ENCODE measurements at regions not wholly inside any gene's neighbourhood (a gene's known extent, or its start where the extent isn't known, plus 50 kb on each side); places are given as distances from the start of the nearest gene placed in this dataset.

- DNase-seq (ENCODE audit: low read depth, low spot score): no peak
- Histone ChIP-seq H3K79me2 (ENCODE audit: control insufficient read depth, insufficient read depth, low read length) (no peaks in the 10 kb centered on the region), H3K9me1 (replicated peaks; ENCODE audit: control insufficient read depth, extremely low read depth, insufficient read depth, low read length) (no peaks in the 10 kb centered on the region), H3K4me2 (ENCODE audit: insufficient read depth, low read length) (no peak overlapping the region), H4K20me1 (replicated peaks; ENCODE audit: control insufficient read depth, extremely low read depth, insufficient read depth, low read length) (no peaks in the 10 kb centered on the region), H3K4me1 (ENCODE audit: control insufficient read depth, extremely low read depth, insufficient read depth, low read length) (no peaks in the 10 kb centered on the region), H3K4me3 (replicated peaks in 1 of 3; ENCODE audit: insufficient read depth in 1 of 3, low read depth in 1 of 3, low read length in 3 of 3) (no peak overlapping the region), H3K27ac (ENCODE audit: insufficient read depth, low read depth, low read length) (no peak overlapping the region), H3K27me3 (ENCODE audit: control insufficient read depth in 2 of 2, insufficient read depth in 2 of 2, low read length in 2 of 2) (peaks cover 0 to 2% of the 10 kb centered on the region in 2 experiments), H3K36me3 (ENCODE audit: control insufficient read depth in 2 of 2, extremely low read depth in 1 of 2, insufficient read depth in 2 of 2, low read length in 2 of 2) (no peaks in the 10 kb centered on the region), H2AFZ (ENCODE audit: low read depth, low read length) (no peak overlapping the region), H3K9ac (replicated peaks; ENCODE audit: extremely low read depth, insufficient read depth, low read length) (no peak overlapping the region), H3K9me3 (replicated peaks; ENCODE audit: control insufficient read depth, insufficient read depth, low read length) (no peaks in the 10 kb centered on the region)
- dilution Hi-C loops (cut with MboI; ENCODE audit: extremely low pct_ligation_motif_present, low sequenced_read_pairs) (no loop called here), intact Hi-C loops (cut with micrococcal nuclease) (no loop called here)
- ChIA-PET POLR2A (no interaction called here), CTCF (interaction anchor here (1.5 kb wide), 1 partner anchor 12 kb away, joined by 5 read pairs; no protein-coding TSS in a partner anchor)
- FAIRE-seq: no peak
- TF ChIP-seq JUN (IDR thresholded peaks at IDR 0.05; ENCODE audit: borderline replicate concordance, insufficient read depth, insufficient read length, low read depth) (no peak), POLR2A (IDR thresholded peaks at IDR 0.05; ENCODE audit: low read depth, low read length) (no peak), POLR2AphosphoS5 (IDR thresholded peaks at IDR 0.05; ENCODE audit: insufficient read depth, low read depth, low read length) (no peak), FOS (IDR thresholded peaks at IDR 0.05; ENCODE audit: borderline replicate concordance, insufficient read depth, low read length) (no peak)
- no TSS peak for BruUV-seq (replicated peaks)
Observed at GRCh38 chr2:193738892-193739291, 1544.2 kb upstream of the TMEFF2 start.

DNA sequence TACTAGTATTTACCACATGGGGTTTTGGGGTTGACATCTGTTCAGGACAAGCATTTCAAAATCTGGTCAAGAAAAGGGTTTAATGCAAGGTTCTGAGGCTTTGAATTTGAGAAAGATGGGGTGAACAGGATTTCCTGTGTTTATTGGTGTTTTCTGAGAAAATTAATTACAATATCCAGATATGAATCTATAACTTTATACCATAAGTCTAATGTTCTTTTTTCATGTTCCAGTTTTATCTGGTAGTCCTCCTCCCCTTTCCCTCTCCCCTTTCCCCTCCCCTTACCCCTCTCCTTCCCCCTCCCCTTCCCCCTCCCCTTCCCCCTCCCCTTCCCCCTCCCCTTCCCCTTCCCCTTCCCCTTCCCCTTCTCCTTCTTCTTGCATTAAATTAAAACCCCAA, 1518.2 kb upstream of the TMEFF2 start:
- FAIRE-seq: no peak
- Histone ChIP-seq H3K36me3 (ENCODE audit: control insufficient read depth in 2 of 2, extremely low read depth in 1 of 2, insufficient read depth in 2 of 2, low read length in 2 of 2) (no peaks in the 10 kb centered on the region), H3K27ac (ENCODE audit: insufficient read depth, low read depth, low read length) (no peak overlapping the region), H3K4me1 (ENCODE audit: control insufficient read depth, extremely low read depth, insufficient read depth, low read length) (no peaks in the 10 kb centered on the region), H3K27me3 (ENCODE audit: control insufficient read depth in 2 of 2, insufficient read depth in 2 of 2, low read length in 2 of 2) (no peaks in the 10 kb centered on the region), H3K4me2 (ENCODE audit: insufficient read depth, low read length) (no peak overlapping the region), H3K9ac (replicated peaks; ENCODE audit: extremely low read depth, insufficient read depth, low read length) (no peak overlapping the region), H3K4me3 (replicated peaks in 1 of 3; ENCODE audit: insufficient read depth in 1 of 3, low read depth in 1 of 3, low read length in 3 of 3) (no peak overlapping the region), H3K79me2 (ENCODE audit: control insufficient read depth, insufficient read depth, low read length) (no peaks in the 10 kb centered on the region), H3K9me1 (replicated peaks; ENCODE audit: control insufficient read depth, extremely low read depth, insufficient read depth, low read length) (no peaks in the 10 kb centered on the region), H3K9me3 (replicated peaks; ENCODE audit: control insufficient read depth, insufficient read depth, low read length) (no peaks in the 10 kb centered on the region), H4K20me1 (replicated peaks; ENCODE audit: control insufficient read depth, extremely low read depth, insufficient read depth, low read length) (no peaks in the 10 kb centered on the region), H2AFZ (ENCODE audit: low read depth, low read length) (no peak overlapping the region)
- TF ChIP-seq FOS (IDR thresholded peaks at IDR 0.05; ENCODE audit: borderline replicate concordance, insufficient read depth, low read length) (no peak), POLR2AphosphoS5 (IDR thresholded peaks at IDR 0.05; ENCODE audit: insufficient read depth, low read depth, low read length) (no peak), GATA2 (IDR thresholded peaks at IDR 0.05; ENCODE audit: insufficient read depth, insufficient read length, low read depth, low read length) (no peak), MYC (IDR thresholded peaks at IDR 0.05; ENCODE audit: low read depth, low read length) (no peak), POLR2A (IDR thresholded peaks at IDR 0.05; ENCODE audit: low read depth, low read length) (no peak), JUN (IDR thresholded peaks at IDR 0.05; ENCODE audit: borderline replicate concordance, insufficient read depth, insufficient read length, low read depth) (no peak), MAX (IDR thresholded peaks at IDR 0.05; ENCODE audit: insufficient read depth, insufficient read length) (no peak), EZH2 (IDR thresholded peaks at IDR 0.05; ENCODE audit: borderline replicate concordance, low read depth, low read length, severe bottlenecking) (no peak)
- TF ChIP-seq, protein P1, sequence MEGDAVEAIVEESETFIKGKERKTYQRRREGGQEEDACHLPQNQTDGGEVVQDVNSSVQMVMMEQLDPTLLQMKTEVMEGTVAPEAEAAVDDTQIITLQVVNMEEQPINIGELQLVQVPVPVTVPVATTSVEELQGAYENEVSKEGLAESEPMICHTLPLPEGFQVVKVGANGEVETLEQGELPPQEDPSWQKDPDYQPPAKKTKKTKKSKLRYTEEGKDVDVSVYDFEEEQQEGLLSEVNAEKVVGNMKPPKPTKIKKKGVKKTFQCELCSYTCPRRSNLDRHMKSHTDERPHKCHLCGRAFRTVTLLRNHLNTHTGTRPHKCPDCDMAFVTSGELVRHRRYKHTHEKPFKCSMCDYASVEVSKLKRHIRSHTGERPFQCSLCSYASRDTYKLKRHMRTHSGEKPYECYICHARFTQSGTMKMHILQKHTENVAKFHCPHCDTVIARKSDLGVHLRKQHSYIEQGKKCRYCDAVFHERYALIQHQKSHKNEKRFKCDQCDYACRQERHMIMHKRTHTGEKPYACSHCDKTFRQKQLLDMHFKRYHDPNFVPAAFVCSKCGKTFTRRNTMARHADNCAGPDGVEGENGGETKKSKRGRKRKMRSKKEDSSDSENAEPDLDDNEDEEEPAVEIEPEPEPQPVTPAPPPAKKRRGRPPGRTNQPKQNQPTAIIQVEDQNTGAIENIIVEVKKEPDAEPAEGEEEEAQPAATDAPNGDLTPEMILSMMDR (IDR thresholded peaks at IDR 0.05; ENCODE audit: extremely low read depth in 1 of 2, insufficient read depth in 1 of 2, low read depth in 1 of 2, low read length in 2 of 2): no peak
- POLR2A ChIA-PET: no interaction called here
- no peak for DNase-seq (ENCODE audit: low read depth, low spot score)
- intact Hi-C loops (cut with micrococcal nuclease) (no loop called here), dilution Hi-C loops (cut with MboI; ENCODE audit: extremely low pct_ligation_motif_present, low sequenced_read_pairs) (no loop called here)
- no TSS peak for BruUV-seq (replicated peaks)
- CTCF ChIA-PET: interaction anchor here (1.0 to 1.4 kb wide), 2 partner anchors 247 to 250 kb away, joined by 3 to 4 read pairs; no protein-coding TSS in a partner anchor

Data from endothelial cell of umbilical vein (primary cell).